ENCODE measurements at regions not wholly inside any gene's neighbourhood (a gene's known extent, or its start where the extent isn't known, plus 50 kb on each side); places are given as distances from the start of the nearest gene placed in this dataset.

DNA sequence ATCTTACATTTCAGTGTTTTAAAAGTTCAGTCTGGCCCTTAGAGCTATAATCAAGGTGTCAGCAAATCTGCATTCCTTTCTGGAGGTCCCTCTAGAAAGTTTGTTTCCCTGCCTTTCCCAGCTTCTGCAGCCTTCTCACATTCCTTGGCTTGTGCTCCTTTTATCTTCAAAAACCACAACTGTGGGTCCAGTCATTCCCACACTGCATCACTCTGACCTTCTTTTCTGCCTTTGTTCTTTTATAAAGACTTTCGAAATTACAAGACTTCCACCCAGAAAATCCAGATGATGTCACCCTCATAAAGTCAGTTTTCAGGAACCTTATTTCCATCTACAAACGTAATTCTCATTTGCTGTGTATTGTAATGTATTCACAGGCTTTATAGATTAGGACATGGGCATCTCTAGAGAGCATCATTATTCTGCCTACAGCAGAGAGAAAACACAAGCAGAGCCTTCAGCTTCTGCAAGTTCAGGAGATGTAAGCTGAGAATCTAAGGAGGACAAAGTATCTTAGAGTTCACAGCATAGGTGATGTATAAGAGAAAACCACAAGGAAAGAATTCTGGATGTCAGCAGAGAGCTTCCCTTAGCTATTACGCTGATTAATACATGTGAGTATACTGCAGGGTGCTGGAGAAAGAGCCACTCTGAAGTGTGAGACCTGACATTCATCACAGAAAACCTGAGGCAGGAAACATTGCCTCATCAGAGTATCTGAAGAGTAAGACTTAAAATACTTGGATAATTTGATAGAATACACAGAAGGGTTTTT lies 1100.2 kb downstream of the CBLN2 start:
- no peak for DNase-seq
- Histone ChIP-seq H3K4me3 (ENCODE audit: insufficient read depth, low read depth, low read length, poor library complexity, severe bottlenecking) (no peak overlapping the region), H3K27me3 (replicated peaks; ENCODE audit: control insufficient read depth, insufficient read depth, low read length, poor library complexity, severe bottlenecking) (no peaks in the 10 kb centered on the region), H3K36me3 (ENCODE audit: control insufficient read depth, insufficient read depth, low read length) (no peaks in the 10 kb centered on the region), H3K4me1 (ENCODE audit: control insufficient read depth, insufficient read depth, low read length, poor library complexity, severe bottlenecking) (no peaks in the 10 kb centered on the region), H3K9me3 (ENCODE audit: control insufficient read depth, low read length) (no peaks in the 10 kb centered on the region), H3K27ac (ENCODE audit: insufficient read depth, low read length, poor library complexity, severe bottlenecking) (no peak overlapping the region)

DNA sequence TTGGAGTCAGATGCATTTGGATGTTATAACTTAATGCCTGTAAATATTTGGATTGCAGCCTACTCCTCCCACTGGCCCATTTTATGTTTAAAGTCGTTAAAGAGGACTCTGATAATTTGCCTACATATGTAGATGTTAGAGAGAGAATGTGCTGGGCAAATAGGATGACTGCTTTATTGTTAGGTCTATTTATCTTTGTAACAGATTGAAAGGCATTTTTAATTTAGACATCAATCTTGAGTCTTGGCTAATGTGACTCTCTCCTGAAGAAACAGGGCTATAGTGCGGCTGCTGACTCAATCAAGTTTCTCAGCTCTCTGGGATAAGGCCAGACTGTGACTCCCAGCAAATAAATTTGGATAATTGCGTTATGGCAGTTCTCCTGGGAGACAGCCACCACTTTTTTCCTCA lies 1101.4 kb downstream of the CBLN2 start:
- Histone ChIP-seq H3K27ac (ENCODE audit: insufficient read depth, low read length, poor library complexity, severe bottlenecking) (no peak overlapping the region), H3K9me3 (ENCODE audit: control insufficient read depth, low read length) (no peaks in the 10 kb centered on the region), H3K36me3 (ENCODE audit: control insufficient read depth, insufficient read depth, low read length) (no peaks in the 10 kb centered on the region), H3K4me1 (ENCODE audit: control insufficient read depth, insufficient read depth, low read length, poor library complexity, severe bottlenecking) (no peaks in the 10 kb centered on the region), H3K4me3 (ENCODE audit: insufficient read depth, low read depth, low read length, poor library complexity, severe bottlenecking) (no peak overlapping the region), H3K27me3 (replicated peaks; ENCODE audit: control insufficient read depth, insufficient read depth, low read length, poor library complexity, severe bottlenecking) (no peaks in the 10 kb centered on the region)
- no peak for DNase-seq

DNA sequence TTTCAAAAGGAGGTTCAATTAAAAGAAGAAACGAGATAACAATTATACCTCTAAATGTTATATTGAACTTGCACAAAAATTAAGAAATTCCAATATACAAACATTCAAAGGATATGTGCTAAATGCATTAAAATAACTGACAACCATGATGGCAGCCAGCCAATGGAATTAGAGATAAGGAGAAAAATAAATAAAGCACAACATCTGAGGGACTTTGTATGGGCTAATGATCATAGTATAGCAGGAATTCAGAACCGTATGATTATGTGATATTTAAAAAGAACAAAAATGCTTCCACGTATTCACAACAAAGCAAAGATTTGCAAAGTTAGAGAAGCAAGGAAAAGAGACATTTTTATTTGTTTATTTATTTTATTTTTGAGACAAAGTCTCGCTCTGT lies 1103.0 kb downstream of the CBLN2 start:
- H3K27me3 ChIP-seq (replicated peaks; ENCODE audit: control insufficient read depth, insufficient read depth, low read length, poor library complexity, severe bottlenecking), result no peaks in the 10 kb centered on the region
- H3K4me3 ChIP-seq (ENCODE audit: insufficient read depth, low read depth, low read length, poor library complexity, severe bottlenecking), result no peak overlapping the region
- H3K27ac ChIP-seq (ENCODE audit: insufficient read depth, low read length, poor library complexity, severe bottlenecking), result no peak overlapping the region
- DNase-seq, result no peak
- H3K9me3 ChIP-seq (ENCODE audit: control insufficient read depth, low read length), result no peaks in the 10 kb centered on the region
- H3K36me3 ChIP-seq (ENCODE audit: control insufficient read depth, insufficient read depth, low read length), result no peaks in the 10 kb centered on the region
- H3K4me1 ChIP-seq (ENCODE audit: control insufficient read depth, insufficient read depth, low read length, poor library complexity, severe bottlenecking), result no peaks in the 10 kb centered on the region

DNA sequence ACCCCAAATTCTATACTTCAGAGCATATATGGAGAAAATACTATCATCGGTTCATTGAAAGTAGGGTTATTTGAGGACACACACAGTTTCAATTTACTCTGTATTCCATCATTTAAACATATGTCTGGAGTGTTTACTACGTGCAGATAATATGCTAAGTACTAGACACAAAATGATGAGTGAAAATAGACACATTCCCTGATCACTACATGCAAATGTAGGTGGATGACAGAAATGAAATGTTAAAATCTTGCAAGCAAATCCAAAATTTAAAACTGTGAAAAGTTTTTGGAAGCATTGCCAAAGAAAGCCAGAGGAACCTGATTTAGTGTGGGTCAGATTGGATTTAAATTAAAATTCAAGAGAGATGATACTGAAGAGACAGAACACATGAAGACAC lies 1106.6 kb downstream of the CBLN2 start:
- Histone ChIP-seq H3K27me3 (replicated peaks; ENCODE audit: control insufficient read depth, insufficient read depth, low read length, poor library complexity, severe bottlenecking) (no peaks in the 10 kb centered on the region), H3K4me1 (ENCODE audit: control insufficient read depth, insufficient read depth, low read length, poor library complexity, severe bottlenecking) (no peaks in the 10 kb centered on the region)

DNA sequence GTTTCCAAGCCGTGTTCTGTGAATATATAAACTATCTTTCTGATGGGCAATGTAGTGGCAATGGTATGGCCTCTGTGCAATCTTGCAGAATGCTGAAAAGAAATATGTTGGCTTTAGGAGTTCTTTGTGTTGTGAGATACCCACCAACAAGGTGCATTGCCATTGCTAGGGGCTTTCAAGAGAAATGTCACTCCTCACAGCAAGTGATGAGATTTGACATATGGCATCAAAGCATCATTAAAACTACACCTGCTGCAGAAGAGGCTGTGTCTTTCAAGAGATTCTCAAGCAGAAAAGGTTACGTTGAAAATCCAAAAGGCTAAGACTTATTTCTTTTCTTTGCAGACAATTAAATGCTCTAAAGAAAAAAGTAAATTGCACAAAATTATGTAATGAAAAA lies 1110.8 kb downstream of the CBLN2 start:
- Histone ChIP-seq H3K27ac (ENCODE audit: insufficient read depth, low read length, poor library complexity, severe bottlenecking) (no peak overlapping the region), H3K27me3 (replicated peaks; ENCODE audit: control insufficient read depth, insufficient read depth, low read length, poor library complexity, severe bottlenecking) (no peaks in the 10 kb centered on the region), H3K9me3 (ENCODE audit: control insufficient read depth, low read length) (no peaks in the 10 kb centered on the region), H3K4me1 (ENCODE audit: control insufficient read depth, insufficient read depth, low read length, poor library complexity, severe bottlenecking) (no peaks in the 10 kb centered on the region), H3K4me3 (ENCODE audit: insufficient read depth, low read depth, low read length, poor library complexity, severe bottlenecking) (no peak overlapping the region), H3K36me3 (ENCODE audit: control insufficient read depth, insufficient read depth, low read length) (no peaks in the 10 kb centered on the region)
- no peak for DNase-seq

More for the DNA sequence above, 1106.6 kb downstream of the CBLN2 start:
- Histone ChIP-seq H3K4me3 (ENCODE audit: insufficient read depth, low read depth, low read length, poor library complexity, severe bottlenecking) (no peak overlapping the region), H3K27ac (ENCODE audit: insufficient read depth, low read length, poor library complexity, severe bottlenecking) (no peak overlapping the region), H3K36me3 (ENCODE audit: control insufficient read depth, insufficient read depth, low read length) (no peaks in the 10 kb centered on the region), H3K9me3 (ENCODE audit: control insufficient read depth, low read length) (no peaks in the 10 kb centered on the region)
- DNase-seq, result no peak

DNA sequence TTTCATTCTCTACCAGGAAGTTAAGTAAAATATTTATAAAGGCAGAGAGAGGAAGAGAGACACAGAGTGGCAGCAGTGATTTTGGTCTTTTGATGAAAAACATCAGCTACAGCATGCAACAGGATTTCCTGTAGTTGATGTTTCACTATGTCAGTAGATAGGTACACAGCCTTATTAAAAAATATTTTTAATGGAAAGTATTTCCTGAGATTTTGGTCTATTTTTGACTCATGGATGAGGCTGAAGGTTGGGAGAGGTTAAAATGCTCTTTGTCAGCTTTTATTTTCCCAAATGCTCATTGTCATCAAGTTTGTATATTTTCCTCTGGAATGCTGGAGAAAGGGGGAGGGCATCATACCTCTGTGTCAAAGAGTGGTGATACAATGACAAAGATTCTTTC lies 1112.5 kb downstream of the CBLN2 start:
- no peaks in the 10 kb centered on the region for H3K4me1 ChIP-seq (ENCODE audit: control insufficient read depth, insufficient read depth, low read length, poor library complexity, severe bottlenecking)
- DNase-seq, result no peak
- no peak overlapping the region for H3K27ac ChIP-seq (ENCODE audit: insufficient read depth, low read length, poor library complexity, severe bottlenecking)
- no peaks in the 10 kb centered on the region for H3K27me3 ChIP-seq (replicated peaks; ENCODE audit: control insufficient read depth, insufficient read depth, low read length, poor library complexity, severe bottlenecking)
- H3K36me3 ChIP-seq (ENCODE audit: control insufficient read depth, insufficient read depth, low read length), result no peaks in the 10 kb centered on the region
- H3K9me3 ChIP-seq (ENCODE audit: control insufficient read depth, low read length), result no peaks in the 10 kb centered on the region
- no peak overlapping the region for H3K4me3 ChIP-seq (ENCODE audit: insufficient read depth, low read depth, low read length, poor library complexity, severe bottlenecking)

DNA sequence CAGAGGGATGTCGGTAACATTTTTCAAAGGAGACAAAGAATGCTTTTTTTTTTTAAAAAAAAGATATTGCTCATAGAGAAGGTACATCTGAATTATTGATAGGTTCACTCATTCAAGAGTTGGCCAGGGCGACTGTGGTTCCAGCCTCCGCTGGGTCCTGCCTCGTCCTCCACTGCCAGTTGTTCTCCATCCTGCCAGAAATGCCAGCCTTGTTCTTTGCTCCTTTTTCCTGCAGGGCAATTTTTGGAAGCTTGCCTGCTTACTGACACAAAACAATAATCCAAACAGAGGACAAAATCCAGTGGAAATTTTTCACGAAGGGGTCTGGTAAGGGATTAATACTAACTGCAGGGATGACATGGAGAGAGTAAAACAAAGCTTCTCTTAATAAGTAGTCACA lies 1113.0 kb downstream of the CBLN2 start:
- no peaks in the 10 kb centered on the region for H3K36me3 ChIP-seq (ENCODE audit: control insufficient read depth, insufficient read depth, low read length)
- no peaks in the 10 kb centered on the region for H3K27me3 ChIP-seq (replicated peaks; ENCODE audit: control insufficient read depth, insufficient read depth, low read length, poor library complexity, severe bottlenecking)
- H3K4me3 ChIP-seq (ENCODE audit: insufficient read depth, low read depth, low read length, poor library complexity, severe bottlenecking), result no peak overlapping the region
- H3K4me1 ChIP-seq (ENCODE audit: control insufficient read depth, insufficient read depth, low read length, poor library complexity, severe bottlenecking), result no peaks in the 10 kb centered on the region
- no peak for DNase-seq
- no peak overlapping the region for H3K27ac ChIP-seq (ENCODE audit: insufficient read depth, low read length, poor library complexity, severe bottlenecking)
- no peaks in the 10 kb centered on the region for H3K9me3 ChIP-seq (ENCODE audit: control insufficient read depth, low read length)

DNA sequence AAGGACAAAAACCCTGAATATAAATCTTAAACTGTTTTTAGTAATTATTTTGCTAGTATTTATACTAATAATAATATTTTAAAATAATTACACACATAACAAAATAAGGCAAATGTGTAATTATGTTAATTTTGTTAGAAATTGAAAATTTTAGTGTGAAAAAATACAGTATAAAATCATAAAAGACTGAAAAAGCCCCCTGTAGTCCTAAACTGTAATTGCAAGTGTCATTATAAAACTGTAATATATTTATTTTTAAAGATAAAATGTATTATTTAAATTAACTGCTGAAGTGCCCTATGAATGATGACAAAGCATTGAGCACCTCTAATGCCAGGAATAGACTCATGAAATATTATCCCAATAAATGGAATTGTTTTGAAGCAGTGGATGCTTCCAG lies 1117.7 kb downstream of the CBLN2 start:
- Histone ChIP-seq H3K27me3 (replicated peaks; ENCODE audit: control insufficient read depth, insufficient read depth, low read length, poor library complexity, severe bottlenecking) (no peaks in the 10 kb centered on the region), H3K4me1 (ENCODE audit: control insufficient read depth, insufficient read depth, low read length, poor library complexity, severe bottlenecking) (no peaks in the 10 kb centered on the region), H3K36me3 (ENCODE audit: control insufficient read depth, insufficient read depth, low read length) (no peaks in the 10 kb centered on the region), H3K9me3 (ENCODE audit: control insufficient read depth, low read length) (no peaks in the 10 kb centered on the region), H3K27ac (ENCODE audit: insufficient read depth, low read length, poor library complexity, severe bottlenecking) (no peak overlapping the region), H3K4me3 (ENCODE audit: insufficient read depth, low read depth, low read length, poor library complexity, severe bottlenecking) (no peak overlapping the region)
- no peak for DNase-seq

DNA sequence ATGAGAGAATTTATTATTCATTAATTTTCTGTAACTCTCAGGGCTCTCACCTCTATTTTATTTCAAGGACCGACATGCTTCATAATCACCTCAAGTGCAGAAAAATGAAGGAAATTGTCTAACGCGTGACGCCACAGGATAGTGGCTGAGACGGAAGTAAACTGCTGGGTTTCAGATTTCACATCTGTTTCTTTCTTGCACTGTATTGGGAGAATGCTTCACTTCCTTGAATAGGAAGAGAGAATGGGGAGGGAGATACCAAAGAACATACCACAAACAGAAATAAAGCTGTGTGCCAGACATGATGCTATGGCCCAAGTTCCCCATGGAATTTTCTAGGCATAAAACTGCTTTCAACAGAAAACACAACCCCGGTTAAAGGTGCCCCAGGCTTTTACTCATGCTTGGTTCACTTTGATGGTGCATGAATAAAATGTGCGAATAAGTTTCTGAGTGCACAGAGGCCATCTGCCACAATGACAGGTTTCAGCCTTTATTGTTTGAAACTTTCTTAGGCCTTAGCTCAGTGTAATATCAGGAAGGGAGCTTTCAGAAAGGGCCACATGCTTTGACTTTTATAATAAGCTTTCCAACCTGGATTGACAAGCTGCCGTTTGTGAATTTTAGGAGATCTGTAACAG lies 1116.4 kb downstream of the SOCS6 start:
- H3K27ac ChIP-seq (ENCODE audit: insufficient read depth, low read length, poor library complexity, severe bottlenecking), result no peak overlapping the region
- no peaks in the 10 kb centered on the region for H3K9me3 ChIP-seq (ENCODE audit: control insufficient read depth, low read length)
- H3K4me1 ChIP-seq (ENCODE audit: control insufficient read depth, insufficient read depth, low read length, poor library complexity, severe bottlenecking), result no peaks in the 10 kb centered on the region
- H3K36me3 ChIP-seq (ENCODE audit: control insufficient read depth, insufficient read depth, low read length), result no peaks in the 10 kb centered on the region
- no peaks in the 10 kb centered on the region for H3K27me3 ChIP-seq (replicated peaks; ENCODE audit: control insufficient read depth, insufficient read depth, low read length, poor library complexity, severe bottlenecking)
- no peak overlapping the region for H3K4me3 ChIP-seq (ENCODE audit: insufficient read depth, low read depth, low read length, poor library complexity, severe bottlenecking)
- no peak for DNase-seq

DNA sequence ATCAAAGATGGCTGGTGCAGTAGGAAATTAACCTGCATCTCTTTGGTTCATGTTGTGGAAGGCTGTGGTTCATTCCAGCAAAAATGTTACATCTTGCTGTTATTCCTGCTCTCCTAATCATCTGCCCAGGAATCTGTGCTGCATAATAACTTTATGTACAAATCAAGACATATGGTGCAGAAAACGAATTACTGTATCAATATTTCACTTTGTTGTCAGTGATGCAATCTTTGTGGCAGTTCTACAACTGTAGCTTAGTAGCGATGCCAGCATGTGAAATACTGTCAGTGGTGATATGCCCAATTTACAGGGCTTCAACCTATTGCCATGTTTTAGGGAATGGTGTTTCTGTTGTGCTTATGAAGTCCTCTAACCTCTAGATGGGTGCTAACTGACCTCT lies 1114.7 kb downstream of the SOCS6 start:
- Histone ChIP-seq H3K9me3 (ENCODE audit: control insufficient read depth, low read length) (no peaks in the 10 kb centered on the region), H3K27me3 (replicated peaks; ENCODE audit: control insufficient read depth, insufficient read depth, low read length, poor library complexity, severe bottlenecking) (no peaks in the 10 kb centered on the region), H3K4me3 (ENCODE audit: insufficient read depth, low read depth, low read length, poor library complexity, severe bottlenecking) (no peak overlapping the region), H3K27ac (ENCODE audit: insufficient read depth, low read length, poor library complexity, severe bottlenecking) (no peak overlapping the region), H3K36me3 (ENCODE audit: control insufficient read depth, insufficient read depth, low read length) (no peaks in the 10 kb centered on the region), H3K4me1 (ENCODE audit: control insufficient read depth, insufficient read depth, low read length, poor library complexity, severe bottlenecking) (no peaks in the 10 kb centered on the region)
- DNase-seq, result no peak

Measured in effector memory CD4-positive, alpha-beta T cell (primary cell).